ENCODE measurements at regions not wholly inside any gene's neighbourhood (a gene's known extent, or its start where the extent isn't known, plus 50 kb on each side); places are given as distances from the start of the nearest gene placed in this dataset.

DNA sequence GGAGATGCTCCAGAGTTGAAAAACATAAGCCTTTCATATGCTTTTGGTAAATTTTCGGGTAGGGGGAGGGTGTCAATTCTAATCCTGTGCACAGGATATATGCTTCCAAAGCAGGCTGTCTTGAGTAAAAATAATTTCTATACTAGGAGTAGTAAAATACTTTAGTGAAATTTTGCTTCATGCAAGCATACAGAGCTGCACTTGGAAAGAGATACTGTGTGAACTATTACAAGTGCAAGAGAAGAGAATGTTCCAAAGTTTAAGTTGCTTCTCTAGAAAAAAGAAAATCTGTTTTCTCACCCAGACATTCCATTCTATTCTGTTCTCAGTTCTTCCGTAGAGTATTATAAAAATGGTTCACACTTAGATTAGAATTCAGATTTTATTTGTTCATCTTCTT, 324.6 kb upstream of the AADAT start:
- H3K27me3 ChIP-seq (ENCODE audit: control insufficient read depth, insufficient read depth, low read length), result no peaks in the 10 kb centered on the region
- no peak overlapping the region for H3K27ac ChIP-seq (ENCODE audit: low read length)
- 44% methylated on average over 1 of the region's 2 CpGs for WGBS (ENCODE audit: insufficient coverage)
- Mint-ChIP-seq H3K27ac (no peak overlapping the region), H3K4me1 (no peaks in the 10 kb centered on the region), H3K27me3 (ENCODE audit: low read depth in 2 of 2) (no peaks in the 10 kb centered on the region), H3K36me3 (no peaks in the 10 kb centered on the region), H3K9me3 (peaks cover 2% of the 10 kb centered on the region in 2 donors), H3K4me3 (no peak overlapping the region)
- TF ChIP-seq, protein P1, sequence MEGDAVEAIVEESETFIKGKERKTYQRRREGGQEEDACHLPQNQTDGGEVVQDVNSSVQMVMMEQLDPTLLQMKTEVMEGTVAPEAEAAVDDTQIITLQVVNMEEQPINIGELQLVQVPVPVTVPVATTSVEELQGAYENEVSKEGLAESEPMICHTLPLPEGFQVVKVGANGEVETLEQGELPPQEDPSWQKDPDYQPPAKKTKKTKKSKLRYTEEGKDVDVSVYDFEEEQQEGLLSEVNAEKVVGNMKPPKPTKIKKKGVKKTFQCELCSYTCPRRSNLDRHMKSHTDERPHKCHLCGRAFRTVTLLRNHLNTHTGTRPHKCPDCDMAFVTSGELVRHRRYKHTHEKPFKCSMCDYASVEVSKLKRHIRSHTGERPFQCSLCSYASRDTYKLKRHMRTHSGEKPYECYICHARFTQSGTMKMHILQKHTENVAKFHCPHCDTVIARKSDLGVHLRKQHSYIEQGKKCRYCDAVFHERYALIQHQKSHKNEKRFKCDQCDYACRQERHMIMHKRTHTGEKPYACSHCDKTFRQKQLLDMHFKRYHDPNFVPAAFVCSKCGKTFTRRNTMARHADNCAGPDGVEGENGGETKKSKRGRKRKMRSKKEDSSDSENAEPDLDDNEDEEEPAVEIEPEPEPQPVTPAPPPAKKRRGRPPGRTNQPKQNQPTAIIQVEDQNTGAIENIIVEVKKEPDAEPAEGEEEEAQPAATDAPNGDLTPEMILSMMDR (IDR thresholded peaks at IDR 0.05), result no peak
- DNase-seq (no peak), ATAC-seq (no peak)
- no peaks in the 10 kb centered on the region for H3K9me3 ChIP-seq (ENCODE audit: control insufficient read depth, insufficient read depth, low read length)
- H3K4me1 ChIP-seq (ENCODE audit: control insufficient read depth, insufficient read depth, low read length), result no peaks in the 10 kb centered on the region
- no peaks in the 10 kb centered on the region for H3K36me3 ChIP-seq (ENCODE audit: control insufficient read depth, insufficient read depth, low read length)
- no peak overlapping the region for H3K4me3 ChIP-seq (ENCODE audit: low read length)
- intact Hi-C loops (cut with micrococcal nuclease), result no loop called here

GRCh38 chr4:170413951-170414350, 324.2 kb upstream of the AADAT start:
- H3K27me3 ChIP-seq (ENCODE audit: control insufficient read depth, insufficient read depth, low read length), result no peaks in the 10 kb centered on the region
- no peak overlapping the region for H3K4me3 ChIP-seq (ENCODE audit: low read length)
- Mint-ChIP-seq H3K4me1 (no peaks in the 10 kb centered on the region), H3K9me3 (no peaks in the 10 kb centered on the region), H3K36me3 (no peaks in the 10 kb centered on the region), H3K4me3 (no peak overlapping the region), H3K27me3 (ENCODE audit: low read depth in 2 of 2) (no peaks in the 10 kb centered on the region), H3K27ac (no peak overlapping the region)
- TF ChIP-seq, protein P1 (IDR thresholded peaks at IDR 0.05), result no peak
- ATAC-seq (no peak), DNase-seq (no peak)
- H3K36me3 ChIP-seq (ENCODE audit: control insufficient read depth, insufficient read depth, low read length), result no peaks in the 10 kb centered on the region
- H3K4me1 ChIP-seq (ENCODE audit: control insufficient read depth, insufficient read depth, low read length), result no peaks in the 10 kb centered on the region
- no peaks in the 10 kb centered on the region for H3K9me3 ChIP-seq (ENCODE audit: control insufficient read depth, insufficient read depth, low read length)
- intact Hi-C loops (cut with micrococcal nuclease), result no loop called here
- H3K27ac ChIP-seq (ENCODE audit: low read length), result no peak overlapping the region

DNA sequence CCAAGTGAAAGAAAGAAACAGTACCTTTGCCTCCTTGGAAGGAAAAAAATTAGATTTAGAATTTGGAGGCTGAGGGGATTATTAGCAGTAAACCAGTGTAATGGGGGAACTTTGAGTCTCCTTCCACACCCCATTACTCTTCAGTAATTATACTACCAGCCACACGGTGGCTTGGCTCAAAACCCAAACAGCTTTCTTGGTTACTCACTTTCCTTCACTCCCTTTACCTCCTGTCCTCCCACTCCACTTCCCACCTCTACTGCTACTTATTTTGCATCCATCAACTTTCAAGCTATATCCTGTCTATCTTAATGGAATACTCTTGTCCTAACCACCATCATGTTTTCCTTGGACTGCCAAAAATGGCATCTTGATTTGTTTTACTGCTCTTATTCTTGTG, 310.6 kb upstream of the AADAT start:
- H3K27ac Mint-ChIP-seq, result no peak overlapping the region
- no peaks in the 10 kb centered on the region for H3K36me3 ChIP-seq (ENCODE audit: control insufficient read depth, insufficient read depth, low read length)
- intact Hi-C loops (cut with micrococcal nuclease), result no loop called here
- peaks cover 5 to 8% of the 10 kb centered on the region in 2 donors for H3K9me3 Mint-ChIP-seq
- no peaks in the 10 kb centered on the region for H3K27me3 ChIP-seq (ENCODE audit: control insufficient read depth, insufficient read depth, low read length)
- H3K9me3 ChIP-seq (ENCODE audit: control insufficient read depth, insufficient read depth, low read length), result no peaks in the 10 kb centered on the region
- ATAC-seq, result no peak
- TF ChIP-seq, protein P1 (IDR thresholded peaks at IDR 0.05), result no peak
- H3K4me1 ChIP-seq (ENCODE audit: control insufficient read depth, insufficient read depth, low read length), result no peaks in the 10 kb centered on the region
- DNase-seq, result no peak
- no peak overlapping the region for H3K4me3 Mint-ChIP-seq
- no peaks in the 10 kb centered on the region for H3K27me3 Mint-ChIP-seq (ENCODE audit: low read depth in 2 of 2)
- H3K4me1 Mint-ChIP-seq, result no peaks in the 10 kb centered on the region
- peaks cover 10% of the 10 kb centered on the region for H3K36me3 Mint-ChIP-seq
- H3K27ac ChIP-seq (ENCODE audit: low read length), result no peak overlapping the region
- no peak overlapping the region for H3K4me3 ChIP-seq (ENCODE audit: low read length)
- 36% methylated on average over 1 of the region's 1 CpG for WGBS (ENCODE audit: insufficient coverage)

GRCh38 chr4:170399581-170400293, 310.0 kb upstream of the AADAT start:
- Mint-ChIP-seq H3K27me3 (ENCODE audit: low read depth in 2 of 2) (no peaks in the 10 kb centered on the region), H3K4me1 (no peaks in the 10 kb centered on the region), H3K4me3 (no peak overlapping the region), H3K36me3 (peaks cover 10% of the 10 kb centered on the region), H3K27ac (no peak overlapping the region), H3K9me3 (peaks cover 5 to 8% of the 10 kb centered on the region in 2 donors)
- intact Hi-C loops (cut with micrococcal nuclease), result no loop called here
- no peak overlapping the region for H3K27ac ChIP-seq (ENCODE audit: low read length)
- no peak for DNase-seq
- H3K4me3 ChIP-seq (ENCODE audit: low read length), result no peak overlapping the region
- H3K36me3 ChIP-seq (ENCODE audit: control insufficient read depth, insufficient read depth, low read length), result no peaks in the 10 kb centered on the region
- TF ChIP-seq, protein P1 (IDR thresholded peaks at IDR 0.05), result no peak
- H3K9me3 ChIP-seq (ENCODE audit: control insufficient read depth, insufficient read depth, low read length), result no peaks in the 10 kb centered on the region
- WGBS (ENCODE audit: insufficient coverage), result no CpG with 5 or more reads among the region's 3 CpGs
- no peak for ATAC-seq
- no peaks in the 10 kb centered on the region for H3K27me3 ChIP-seq (ENCODE audit: control insufficient read depth, insufficient read depth, low read length)
- no peaks in the 10 kb centered on the region for H3K4me1 ChIP-seq (ENCODE audit: control insufficient read depth, insufficient read depth, low read length)
